Muscle of leg (tissue), 3 donors: ENCODE measurements at regions not wholly inside any gene's neighbourhood (a gene's known extent, or its start where the extent isn't known, plus 50 kb on each side); places are given as distances from the start of the nearest gene placed in this dataset.
"Not testable (repeated sequence)": the region's sequence is repeated elsewhere in the genome, so short reads cannot be mapped to it uniquely, and the experiment has no call there.

ENCODE experiments used
- DNase-seq: peaks from one replicate; pipeline ENCODE4 v3.0.0; 2013
- H3K27ac ChIP-seq: one replicate; pipeline ENCODE4 v1.5.1; 2013; ENCODE audit warnings: mild to moderate bottlenecking, low read length, control low read depth
- H3K27me3 ChIP-seq: one replicate; pipeline ENCODE4 v1.6.1; 2013; ENCODE audit warnings: low read length; ENCODE audit not compliant: control insufficient read depth, insufficient read depth
- H3K36me3 ChIP-seq: one replicate; pipeline ENCODE4 v1.6.1; 2013; ENCODE audit warnings: low read length; ENCODE audit not compliant: control insufficient read depth, insufficient read depth
- H3K4me1 ChIP-seq: one replicate; pipeline ENCODE4 v1.6.1; 2013; ENCODE audit warnings: low read length; ENCODE audit not compliant: control insufficient read depth, insufficient read depth
- H3K4me3 ChIP-seq: one replicate; pipeline ENCODE4 v1.5.1; 2013; ENCODE audit warnings: low read length, control low read depth
- H3K9me3 ChIP-seq: replicated peaks from 2 replicates; pipeline ENCODE4 v1.6.1; 2013; ENCODE audit warnings: low read depth, low read length; ENCODE audit not compliant: control insufficient read depth
- WGBS: methylation state at CpG from one replicate; pipeline ENCODE4 v1.1.5; 2013; ENCODE audit warnings: missing lambda C conversion rate; ENCODE audit not compliant: insufficient coverage; 5-methylcytosine and 5-hydroxymethylcytosine counted together

- no peaks in the 10 kb centered on the region for H3K9me3 ChIP-seq
- no peak for DNase-seq
- no peaks in the 10 kb centered on the region for H3K36me3 ChIP-seq
- peaks cover 3% of the 10 kb centered on the region for H3K27me3 ChIP-seq
- no peak overlapping the region for H3K27ac ChIP-seq
- no peak overlapping the region for H3K4me3 ChIP-seq
- no peaks in the 10 kb centered on the region for H3K4me1 ChIP-seq
- WGBS = 73% methylated on average over 5 of the region's 8 CpGs
These were observed 339.3 kb downstream of the BCL11B start for GRCh38 chr14:98932431-98933325.

GRCh38 chr14:98934569-98934968, 337.4 kb downstream of the BCL11B start:
- H3K27me3 ChIP-seq, H3K4me1 ChIP-seq, H3K27ac ChIP-seq, DNase-seq, H3K36me3 ChIP-seq, H3K4me3 ChIP-seq, H3K9me3 ChIP-seq: not testable (repeated sequence)
- WGBS = 78% methylated on average over 1 of the region's 5 CpGs

- WGBS = 87% methylated on average over 7 of the region's 9 CpGs
- Histone ChIP-seq H3K36me3 (no peaks in the 10 kb centered on the region), H3K9me3 (no peaks in the 10 kb centered on the region), H3K27me3 (peaks cover 3% of the 10 kb centered on the region), H3K4me3 (no peak overlapping the region), H3K4me1 (no peaks in the 10 kb centered on the region), H3K27ac (no peak overlapping the region)
- no peak for DNase-seq
These were observed 336.1 kb downstream of the BCL11B start for GRCh38 chr14:98935921-98936320.

- no peak overlapping the region for H3K27ac ChIP-seq
- no peaks in the 10 kb centered on the region for H3K27me3 ChIP-seq
- no peak overlapping the region for H3K4me3 ChIP-seq
- WGBS = no CpG with 5 or more reads among the region's 1 CpG
- no peak for DNase-seq
- no peaks in the 10 kb centered on the region for H3K4me1 ChIP-seq
- no peaks in the 10 kb centered on the region for H3K9me3 ChIP-seq
- no peaks in the 10 kb centered on the region for H3K36me3 ChIP-seq
These were observed 335.0 kb downstream of the BCL11B start for GRCh38 chr14:98937021-98937420.

- 79% methylated on average over 5 of the region's 6 CpGs for WGBS
- H3K4me1 ChIP-seq = no peaks in the 10 kb centered on the region
- H3K27ac ChIP-seq = no peak overlapping the region
- H3K36me3 ChIP-seq = no peaks in the 10 kb centered on the region
- H3K9me3 ChIP-seq = no peaks in the 10 kb centered on the region
- no peak for DNase-seq
- no peaks in the 10 kb centered on the region for H3K27me3 ChIP-seq
- H3K4me3 ChIP-seq = no peak overlapping the region
These were observed 334.1 kb downstream of the BCL11B start for GRCh38 chr14:98937712-98938505.

- Histone ChIP-seq H3K4me1 (peaks cover 3% of the 10 kb centered on the region), H3K27me3 (no peaks in the 10 kb centered on the region), H3K27ac (no peak overlapping the region), H3K4me3 (no peak overlapping the region), H3K9me3 (no peaks in the 10 kb centered on the region), H3K36me3 (no peaks in the 10 kb centered on the region)
- DNase-seq = no peak
- WGBS = 89% methylated on average over 2 of the region's 5 CpGs
These were observed 331.1 kb downstream of the BCL11B start for GRCh38 chr14:98940693-98941437.

GRCh38 chr14:98941481-98941880, 330.5 kb downstream of the BCL11B start:
- peaks cover 10% of the 10 kb centered on the region for H3K4me1 ChIP-seq
- H3K36me3 ChIP-seq = no peaks in the 10 kb centered on the region
- no peaks in the 10 kb centered on the region for H3K27me3 ChIP-seq
- H3K27ac ChIP-seq = no peak overlapping the region
- no peak for DNase-seq
- H3K9me3 ChIP-seq = no peaks in the 10 kb centered on the region
- no peak overlapping the region for H3K4me3 ChIP-seq

GRCh38 chr14:98943907-98944306, 328.1 kb downstream of the BCL11B start:
- no peak for DNase-seq
- WGBS = 90% methylated on average over 2 of the region's 6 CpGs
- H3K27ac ChIP-seq = no peak overlapping the region
- no peak overlapping the region for H3K4me3 ChIP-seq
- H3K27me3 ChIP-seq = no peaks in the 10 kb centered on the region
- no peaks in the 10 kb centered on the region for H3K36me3 ChIP-seq
- peaks cover 22% of the 10 kb centered on the region for H3K4me1 ChIP-seq
- no peaks in the 10 kb centered on the region for H3K9me3 ChIP-seq

GRCh38 chr14:98944989-98945388, 327.0 kb downstream of the BCL11B start:
- Histone ChIP-seq H3K36me3 (no peaks in the 10 kb centered on the region), H3K4me3 (no peak overlapping the region), H3K27ac (no peak overlapping the region), H3K9me3 (no peaks in the 10 kb centered on the region), H3K27me3 (no peaks in the 10 kb centered on the region), H3K4me1 (peaks cover 32% of the 10 kb centered on the region)
- 88% methylated on average over 1 of the region's 5 CpGs for WGBS
- no peak for DNase-seq
